ENCODE measurements at regions not wholly inside any gene's neighbourhood (a gene's known extent, or its start where the extent isn't known, plus 50 kb on each side); places are given as distances from the start of the nearest gene placed in this dataset.

DNA sequence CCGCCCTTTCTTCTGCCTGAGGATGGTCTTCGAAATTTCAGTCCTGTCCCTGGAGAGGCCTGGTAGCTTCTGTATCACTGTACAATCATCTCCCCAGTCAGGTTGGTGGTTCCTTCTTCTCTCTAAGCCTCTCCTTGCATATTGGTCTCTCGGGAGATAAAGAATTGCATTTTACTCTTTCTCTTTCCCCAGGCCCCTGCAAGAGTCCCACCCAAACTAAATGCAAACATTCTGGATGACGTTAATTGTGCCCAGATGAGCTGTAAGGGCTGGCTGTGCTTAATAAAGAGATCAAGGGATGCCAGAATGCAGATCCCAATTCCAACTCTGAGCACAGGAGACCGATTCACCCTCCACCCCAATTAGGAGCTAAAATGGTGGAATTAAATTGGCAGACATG, 835.4 kb upstream of the TMEM132C start:
- TF ChIP-seq, protein P1, sequence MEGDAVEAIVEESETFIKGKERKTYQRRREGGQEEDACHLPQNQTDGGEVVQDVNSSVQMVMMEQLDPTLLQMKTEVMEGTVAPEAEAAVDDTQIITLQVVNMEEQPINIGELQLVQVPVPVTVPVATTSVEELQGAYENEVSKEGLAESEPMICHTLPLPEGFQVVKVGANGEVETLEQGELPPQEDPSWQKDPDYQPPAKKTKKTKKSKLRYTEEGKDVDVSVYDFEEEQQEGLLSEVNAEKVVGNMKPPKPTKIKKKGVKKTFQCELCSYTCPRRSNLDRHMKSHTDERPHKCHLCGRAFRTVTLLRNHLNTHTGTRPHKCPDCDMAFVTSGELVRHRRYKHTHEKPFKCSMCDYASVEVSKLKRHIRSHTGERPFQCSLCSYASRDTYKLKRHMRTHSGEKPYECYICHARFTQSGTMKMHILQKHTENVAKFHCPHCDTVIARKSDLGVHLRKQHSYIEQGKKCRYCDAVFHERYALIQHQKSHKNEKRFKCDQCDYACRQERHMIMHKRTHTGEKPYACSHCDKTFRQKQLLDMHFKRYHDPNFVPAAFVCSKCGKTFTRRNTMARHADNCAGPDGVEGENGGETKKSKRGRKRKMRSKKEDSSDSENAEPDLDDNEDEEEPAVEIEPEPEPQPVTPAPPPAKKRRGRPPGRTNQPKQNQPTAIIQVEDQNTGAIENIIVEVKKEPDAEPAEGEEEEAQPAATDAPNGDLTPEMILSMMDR (IDR thresholded peaks at IDR 0.05), result no peak
- TF ChIP-seq JUN (CRISPR knock-in tag; IDR thresholded peaks at IDR 0.05) (no peak), ATF1 (CRISPR knock-in tag; IDR thresholded peaks at IDR 0.05) (no peak)
- TF ChIP-seq, protein P2, sequence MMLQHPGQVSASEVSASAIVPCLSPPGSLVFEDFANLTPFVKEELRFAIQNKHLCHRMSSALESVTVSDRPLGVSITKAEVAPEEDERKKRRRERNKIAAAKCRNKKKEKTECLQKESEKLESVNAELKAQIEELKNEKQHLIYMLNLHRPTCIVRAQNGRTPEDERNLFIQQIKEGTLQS (CRISPR knock-in tag; conservative IDR thresholded peaks at IDR 0.05), result no peak
- TF ChIP-seq, protein P3, sequence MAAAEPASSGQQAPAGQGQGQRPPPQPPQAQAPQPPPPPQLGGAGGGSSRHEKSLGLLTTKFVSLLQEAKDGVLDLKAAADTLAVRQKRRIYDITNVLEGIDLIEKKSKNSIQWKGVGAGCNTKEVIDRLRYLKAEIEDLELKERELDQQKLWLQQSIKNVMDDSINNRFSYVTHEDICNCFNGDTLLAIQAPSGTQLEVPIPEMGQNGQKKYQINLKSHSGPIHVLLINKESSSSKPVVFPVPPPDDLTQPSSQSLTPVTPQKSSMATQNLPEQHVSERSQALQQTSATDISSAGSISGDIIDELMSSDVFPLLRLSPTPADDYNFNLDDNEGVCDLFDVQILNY (CRISPR knock-in tag; IDR thresholded peaks at IDR 0.05), result no peak
